Neural progenitor cell (in vitro differentiated cells): ENCODE measurements at regions not wholly inside any gene's neighbourhood (a gene's known extent, or its start where the extent isn't known, plus 50 kb on each side); places are given as distances from the start of the nearest gene placed in this dataset.

Experiments used
- CTCF ChIP-seq: fragments of 200-600 bp; sonication (generic); IDR thresholded peaks from 2 replicates; pipeline ENCODE4 v1.5.1; 2017; ENCODE audit warnings: antibody characterized with exemption, mild to moderate bottlenecking
- EZH2 ChIP-seq: fragments of 200-600 bp; sonication (generic); IDR thresholded peaks from 2 replicates; pipeline ENCODE4 v1.6.1; 2017; ENCODE audit warnings: antibody characterized with exemption, mild to moderate bottlenecking, moderate library complexity
- EZH2phosphoT487 ChIP-seq: fragments of 200-600 bp; sonication (generic); IDR thresholded peaks from 2 replicates; pipeline ENCODE4 v1.6.1; 2017; ENCODE audit warnings: antibody characterized with exemption

DNA sequence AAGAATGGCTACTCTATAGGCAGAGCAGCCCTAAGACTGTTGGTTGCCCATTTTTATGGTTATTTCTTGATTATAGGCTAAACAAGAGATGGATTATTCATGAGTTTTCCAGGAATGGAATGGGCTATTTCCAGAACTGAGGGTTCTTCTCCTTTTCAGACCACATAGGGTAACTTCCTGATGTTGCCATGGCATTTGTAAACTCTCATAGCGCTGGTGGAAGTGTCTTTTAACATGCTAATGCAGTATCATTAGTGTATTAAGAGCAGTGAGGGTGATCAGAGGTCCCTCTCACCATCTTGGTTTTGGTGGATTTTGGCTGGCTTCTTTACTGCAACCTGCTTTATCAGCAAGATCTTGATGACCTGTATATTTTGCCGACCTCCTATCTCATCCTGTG, 904.6 kb upstream of the FBXO33 start:
- TF ChIP-seq CTCF (no peak), EZH2phosphoT487 (no peak), EZH2 (no peak)
